WI38 (cell line): ENCODE measurements at regions not wholly inside any gene's neighbourhood (a gene's known extent, or its start where the extent isn't known, plus 50 kb on each side); places are given as distances from the start of the nearest gene placed in this dataset.
"Not testable (repeated sequence)": the region's sequence is repeated elsewhere in the genome, so short reads cannot be mapped to it uniquely, and the experiment has no call there.

ENCODE experiments used
- H3K4me3 ChIP-seq: 2 replicates; pipeline ENCODE4 v1.5.1; 2011; ENCODE audit warnings: low read depth, mild to moderate bottlenecking, control low read depth, low read length

GRCh38 chr1:148432318-148432717 lies 50.8 kb downstream of the PPIAL4G start:
- H3K4me3 ChIP-seq: not testable (repeated sequence)

- not testable (repeated sequence) for H3K4me3 ChIP-seq
Observed at GRCh38 chr1:148429856-148430255, 53.2 kb downstream of the PPIAL4G start.

- H3K4me3 ChIP-seq: not testable (repeated sequence)
Observed at GRCh38 chr1:148426940-148427611, 56.0 kb downstream of the PPIAL4G start.

GRCh38 chr1:148426385-148426784 lies 56.7 kb downstream of the PPIAL4G start:
- H3K4me3 ChIP-seq: not testable (repeated sequence)

- not testable (repeated sequence) for H3K4me3 ChIP-seq
Observed at GRCh38 chr1:148424143-148425003, 58.7 kb downstream of the PPIAL4G start.

- H3K4me3 ChIP-seq: not testable (repeated sequence)
Observed at GRCh38 chr1:148422921-148423320, 60.2 kb downstream of the PPIAL4G start.

- not testable (repeated sequence) for H3K4me3 ChIP-seq
Observed at GRCh38 chr1:148417241-148417640, 65.9 kb downstream of the PPIAL4G start.

- not testable (repeated sequence) for H3K4me3 ChIP-seq
Observed at GRCh38 chr1:148413385-148413784, 69.7 kb downstream of the PPIAL4G start.

- H3K4me3 ChIP-seq: not testable (repeated sequence)
Observed at GRCh38 chr1:148404786-148405568, 78.1 kb downstream of the PPIAL4G start.

- not testable (repeated sequence) for H3K4me3 ChIP-seq
Observed at GRCh38 chr1:148403925-148404324, 79.2 kb downstream of the PPIAL4G start.

- not testable (repeated sequence) for H3K4me3 ChIP-seq
Observed at GRCh38 chr1:148403085-148403456, 80.0 kb downstream of the PPIAL4G start.

GRCh38 chr1:148402152-148403084 lies 80.7 kb downstream of the PPIAL4G start:
- H3K4me3 ChIP-seq: peak overlapping the region; percentile 60

GRCh38 chr1:148397516-148397915 lies 85.6 kb downstream of the PPIAL4G start:
- not testable (repeated sequence) for H3K4me3 ChIP-seq

GRCh38 chr1:148392505-148392904 lies 90.6 kb downstream of the PPIAL4G start:
- H3K4me3 ChIP-seq: not testable (repeated sequence)

GRCh38 chr1:148391323-148391722 lies 91.8 kb downstream of the PPIAL4G start:
- not testable (repeated sequence) for H3K4me3 ChIP-seq
